Keratinocyte (primary cell): ENCODE measurements at regions not wholly inside any gene's neighbourhood (a gene's known extent, or its start where the extent isn't known, plus 50 kb on each side); places are given as distances from the start of the nearest gene placed in this dataset.

Experiments
- EZH2 ChIP-seq: IDR thresholded peaks from one replicate; pipeline ENCODE4 v1.6.1; 2012; ENCODE audit warnings: inconsistent platforms, mild to moderate bottlenecking, low read length, moderate library complexity
- TF ChIP-seq, protein P1 (sequence below), 3 experiments: IDR thresholded peaks in 1 of 3; conservative IDR thresholded peaks in 1 of 3; optimal IDR thresholded peaks in 1 of 3; 2 replicates in 2 of 3; 3 replicates in 1 of 3; pipeline versions ENCODE3 to v1.5.1; 2011; ENCODE audit warnings: low read length in 3 of 3, mild to moderate bottlenecking in 3 of 3, moderate library complexity in 2 of 3, control low read depth in 1 of 3, inconsistent platforms in 1 of 3; ENCODE audit not compliant: insufficient read depth in 2 of 3; ENCODE audit errors: extremely low read depth in 1 of 3

DNA sequence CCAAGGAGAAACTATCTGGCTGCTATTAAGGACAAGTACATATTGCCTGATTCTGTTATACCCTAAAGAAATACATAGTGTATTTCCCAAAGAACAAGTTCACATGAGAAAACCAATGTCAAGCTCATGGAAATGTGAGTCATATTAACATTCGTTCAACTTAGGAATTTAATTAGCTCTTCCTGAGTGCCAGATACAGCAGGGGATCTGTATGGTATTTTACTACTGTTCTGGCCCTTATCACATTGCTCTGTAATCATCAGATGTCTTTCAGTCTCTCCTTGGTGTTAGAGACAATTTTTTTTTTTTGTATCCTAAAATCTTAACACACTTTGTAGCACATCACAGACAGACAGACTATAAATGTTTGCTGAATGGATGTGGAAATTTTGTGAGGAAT, 395.0 kb upstream of the CRIM1 start:
- TF ChIP-seq, protein P1, sequence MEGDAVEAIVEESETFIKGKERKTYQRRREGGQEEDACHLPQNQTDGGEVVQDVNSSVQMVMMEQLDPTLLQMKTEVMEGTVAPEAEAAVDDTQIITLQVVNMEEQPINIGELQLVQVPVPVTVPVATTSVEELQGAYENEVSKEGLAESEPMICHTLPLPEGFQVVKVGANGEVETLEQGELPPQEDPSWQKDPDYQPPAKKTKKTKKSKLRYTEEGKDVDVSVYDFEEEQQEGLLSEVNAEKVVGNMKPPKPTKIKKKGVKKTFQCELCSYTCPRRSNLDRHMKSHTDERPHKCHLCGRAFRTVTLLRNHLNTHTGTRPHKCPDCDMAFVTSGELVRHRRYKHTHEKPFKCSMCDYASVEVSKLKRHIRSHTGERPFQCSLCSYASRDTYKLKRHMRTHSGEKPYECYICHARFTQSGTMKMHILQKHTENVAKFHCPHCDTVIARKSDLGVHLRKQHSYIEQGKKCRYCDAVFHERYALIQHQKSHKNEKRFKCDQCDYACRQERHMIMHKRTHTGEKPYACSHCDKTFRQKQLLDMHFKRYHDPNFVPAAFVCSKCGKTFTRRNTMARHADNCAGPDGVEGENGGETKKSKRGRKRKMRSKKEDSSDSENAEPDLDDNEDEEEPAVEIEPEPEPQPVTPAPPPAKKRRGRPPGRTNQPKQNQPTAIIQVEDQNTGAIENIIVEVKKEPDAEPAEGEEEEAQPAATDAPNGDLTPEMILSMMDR (optimal IDR thresholded peaks at IDR 0.05 in 1 of 3, IDR thresholded peaks at IDR 0.05 in 1 of 3, conservative IDR thresholded peaks at IDR 0.05 in 1 of 3; ENCODE audit: extremely low read depth in 1 of 3, insufficient read depth in 2 of 3, low read length in 3 of 3) = no peak
- TF ChIP-seq EZH2 = no peak
